ENCODE measurements at regions not wholly inside any gene's neighbourhood (a gene's known extent, or its start where the extent isn't known, plus 50 kb on each side); places are given as distances from the start of the nearest gene placed in this dataset.

DNA sequence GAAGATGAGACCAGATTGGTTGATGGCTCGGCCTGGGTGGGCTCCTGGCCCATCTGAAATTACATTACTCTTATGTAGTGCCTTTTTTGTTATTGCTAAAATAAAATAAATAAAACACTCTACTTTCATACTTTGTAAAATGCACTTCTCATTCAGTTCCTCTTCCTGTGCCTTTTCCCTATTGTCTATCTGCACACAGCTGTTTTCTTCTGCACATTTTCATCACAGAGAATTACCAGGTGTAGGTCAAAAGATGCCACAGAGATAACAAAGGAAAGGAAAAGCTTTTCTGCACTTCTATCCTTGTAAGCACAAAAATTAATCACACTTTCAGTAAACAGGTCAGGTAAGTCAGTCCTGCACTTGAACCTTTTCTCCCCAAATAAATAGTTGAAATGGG, 265.1 kb downstream of the BTG1 start:
- TF ChIP-seq CTCF (IDR thresholded peaks at IDR 0.05; ENCODE audit: low read length) (no peak), EZH2 (IDR thresholded peaks at IDR 0.05; ENCODE audit: borderline replicate concordance, low read length) (no peak)
